Stomach smooth muscle (tissue), 2 donors: ENCODE measurements at regions not wholly inside any gene's neighbourhood (a gene's known extent, or its start where the extent isn't known, plus 50 kb on each side); places are given as distances from the start of the nearest gene placed in this dataset.
"Not testable (repeated sequence)": the region's sequence is repeated elsewhere in the genome, so short reads cannot be mapped to it uniquely, and the experiment has no call there.

ENCODE experiments used
- H3K27ac ChIP-seq: one replicate; pipeline ENCODE4 v1.7.0; 2013; ENCODE audit warnings: mild to moderate bottlenecking, low read length, inconsistent platforms
- H3K27me3 ChIP-seq, 2 donors: one replicate each; pipeline ENCODE4 v1.7.0; 2013; ENCODE audit warnings: low read length in 2 of 2; ENCODE audit not compliant: insufficient read depth in 2 of 2, control insufficient read depth in 1 of 2
- H3K36me3 ChIP-seq, 2 donors: one replicate each; pipeline ENCODE4 v1.7.0; 2013; ENCODE audit warnings: low read length in 2 of 2; ENCODE audit not compliant: control insufficient read depth in 2 of 2, insufficient read depth in 2 of 2
- H3K4me1 ChIP-seq: one replicate; pipeline ENCODE4 v1.7.0; 2013; ENCODE audit warnings: low read length; ENCODE audit not compliant: control insufficient read depth, insufficient read depth
- H3K4me3 ChIP-seq, 2 donors: one replicate each; pipeline ENCODE4 v1.7.0; 2013; ENCODE audit warnings: low read length in 2 of 2
- H3K9ac ChIP-seq, 2 donors: one replicate each; pipeline ENCODE4 v1.7.0; 2013; ENCODE audit warnings: low read length in 2 of 2, mild to moderate bottlenecking in 1 of 2
- H3K9me3 ChIP-seq, 2 donors: one replicate each; pipeline ENCODE4 v1.7.0; 2013; ENCODE audit warnings: low read length in 2 of 2; ENCODE audit not compliant: control insufficient read depth in 2 of 2
- donor health status: healthy.
- donor health status: Pancreatic carcinoma.

DNA sequence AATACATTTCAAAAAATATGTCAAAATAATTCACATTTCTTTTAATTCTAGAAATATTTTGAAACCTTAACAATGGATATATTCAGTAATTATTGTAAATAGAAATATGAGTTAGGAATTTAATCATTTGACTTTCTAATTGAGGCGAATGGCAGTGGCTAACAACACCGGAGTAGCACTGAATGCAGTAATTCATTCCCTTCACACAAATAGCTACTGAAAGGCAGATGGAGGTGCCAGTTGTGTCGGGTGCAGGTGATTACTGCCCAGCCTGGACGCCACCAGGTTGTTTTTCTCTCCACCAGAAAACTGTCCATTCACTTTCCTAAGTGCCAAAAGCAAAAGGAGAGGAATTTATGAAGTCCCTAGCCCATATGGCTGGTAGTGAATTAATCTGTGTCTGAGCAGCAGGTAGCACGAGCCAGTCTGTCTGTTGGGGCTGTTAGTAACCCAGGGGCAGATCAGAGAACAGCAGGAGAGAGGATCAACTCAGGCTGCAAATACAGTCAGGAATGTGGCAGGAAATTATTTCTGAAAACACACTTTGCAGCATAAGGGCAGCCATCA lies 79.3 kb upstream of the GMNC start:
- H3K36me3 ChIP-seq = no peaks in the 10 kb centered on the region

DNA sequence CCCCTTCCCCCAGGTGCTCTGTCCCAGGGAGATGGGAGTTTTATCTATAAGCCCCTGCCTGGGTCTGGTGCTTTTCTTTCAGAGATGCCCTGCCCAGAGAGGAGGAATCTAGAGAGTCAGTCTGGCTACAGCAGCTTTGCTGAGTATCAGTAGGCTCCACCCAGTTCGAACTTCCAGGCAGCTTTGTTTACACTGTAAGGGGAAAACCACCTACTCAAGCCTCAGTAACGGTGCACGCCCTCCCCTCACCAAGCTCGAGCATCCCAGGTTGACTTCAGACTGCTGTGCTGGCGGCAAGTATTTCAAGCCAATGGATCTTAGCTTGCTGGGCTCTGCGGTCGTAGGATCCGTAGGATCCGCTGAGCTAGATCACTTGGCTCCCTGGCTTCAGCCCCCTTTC lies 72.1 kb upstream of the GMNC start:
- H3K36me3 ChIP-seq, H3K9ac ChIP-seq, H3K4me1 ChIP-seq, H3K27me3 ChIP-seq, H3K9me3 ChIP-seq, H3K4me3 ChIP-seq, H3K27ac ChIP-seq: not testable (repeated sequence)

More for the DNA sequence above, 79.3 kb upstream of the GMNC start:
- H3K27me3 ChIP-seq = no peaks in the 10 kb centered on the region
- H3K27ac ChIP-seq = no peak overlapping the region
- H3K9me3 ChIP-seq = no peaks in the 10 kb centered on the region
- no peak overlapping the region for H3K9ac ChIP-seq
- no peaks in the 10 kb centered on the region for H3K4me1 ChIP-seq
- no peak overlapping the region for H3K4me3 ChIP-seq

GRCh38 chr3:190926619-190927018 lies 64.1 kb upstream of the GMNC start:
- no peak overlapping the region for H3K9ac ChIP-seq
- no peaks in the 10 kb centered on the region for H3K36me3 ChIP-seq
- no peaks in the 10 kb centered on the region for H3K9me3 ChIP-seq
- H3K27ac ChIP-seq = no peak overlapping the region
- H3K4me3 ChIP-seq = no peak overlapping the region
- no peaks in the 10 kb centered on the region for H3K4me1 ChIP-seq
- H3K27me3 ChIP-seq = no peaks in the 10 kb centered on the region

DNA sequence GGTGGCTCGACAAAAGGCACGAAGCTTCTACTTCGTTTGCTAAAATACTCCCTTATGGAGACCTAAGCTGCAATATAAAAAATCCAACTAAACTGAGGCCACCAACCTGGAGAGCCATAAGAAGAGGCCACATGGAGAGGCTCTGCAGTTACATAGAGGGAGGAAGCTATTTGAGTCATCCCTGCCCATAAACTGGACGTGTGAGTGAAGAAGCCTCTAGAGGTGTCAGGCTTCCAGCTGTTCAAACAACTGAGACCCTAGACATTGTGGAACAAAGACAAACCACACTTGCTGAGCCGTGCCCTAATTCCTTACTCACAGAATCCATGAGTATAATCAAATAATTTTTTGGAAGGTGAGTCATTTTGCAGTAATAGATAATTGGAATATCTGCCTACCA lies 50.2 kb upstream of the GMNC start:
- no peaks in the 10 kb centered on the region for H3K36me3 ChIP-seq

More for the DNA sequence above, 50.2 kb upstream of the GMNC start:
- no peaks in the 10 kb centered on the region for H3K27me3 ChIP-seq
- no peak overlapping the region for H3K4me3 ChIP-seq
- no peaks in the 10 kb centered on the region for H3K9me3 ChIP-seq
- H3K27ac ChIP-seq = no peak overlapping the region
- H3K9ac ChIP-seq = no peak overlapping the region
- H3K4me1 ChIP-seq = no peaks in the 10 kb centered on the region
